GM18498 (cell line): ENCODE measurements at regions not wholly inside any gene's neighbourhood (a gene's known extent, or its start where the extent isn't known, plus 50 kb on each side); places are given as distances from the start of the nearest gene placed in this dataset.

Experiments used
- ATAC-seq: cut with Tn5 transposase; IDR thresholded peaks from one replicate; pipeline ENCODE4 v1.9.1; 2021; ENCODE audit warnings: mild to moderate bottlenecking, moderate library complexity; ENCODE audit not compliant: unreplicated experiment

DNA sequence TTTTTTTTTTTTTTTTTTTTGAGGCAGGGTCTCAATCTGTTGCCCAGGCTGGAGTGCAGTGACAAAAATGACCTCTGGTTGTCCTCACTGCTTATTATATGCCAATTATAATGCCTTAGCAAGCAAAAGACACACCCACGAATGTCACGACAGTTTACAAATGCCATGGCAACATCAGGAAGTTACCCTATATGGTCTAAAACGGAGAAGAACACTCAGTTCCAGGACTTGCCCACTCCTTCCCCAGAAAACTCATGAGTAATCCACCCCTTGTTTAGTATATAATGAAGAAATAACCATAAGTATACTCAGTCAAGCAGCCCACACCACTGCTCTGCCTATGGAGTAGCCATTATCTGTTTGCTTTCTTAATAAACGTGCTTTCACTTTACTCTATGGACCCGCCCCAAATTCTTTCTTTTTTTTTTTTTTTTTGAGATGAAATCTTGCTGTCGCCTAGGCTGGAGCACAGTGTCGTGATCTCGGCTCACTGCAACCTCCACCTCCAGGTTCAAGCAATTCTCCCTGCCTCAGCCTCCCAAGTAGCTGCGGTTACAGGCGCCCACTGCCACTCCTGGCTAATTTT lies 106.2 kb downstream of the SMIM20 start:
- ATAC-seq = no peak

DNA sequence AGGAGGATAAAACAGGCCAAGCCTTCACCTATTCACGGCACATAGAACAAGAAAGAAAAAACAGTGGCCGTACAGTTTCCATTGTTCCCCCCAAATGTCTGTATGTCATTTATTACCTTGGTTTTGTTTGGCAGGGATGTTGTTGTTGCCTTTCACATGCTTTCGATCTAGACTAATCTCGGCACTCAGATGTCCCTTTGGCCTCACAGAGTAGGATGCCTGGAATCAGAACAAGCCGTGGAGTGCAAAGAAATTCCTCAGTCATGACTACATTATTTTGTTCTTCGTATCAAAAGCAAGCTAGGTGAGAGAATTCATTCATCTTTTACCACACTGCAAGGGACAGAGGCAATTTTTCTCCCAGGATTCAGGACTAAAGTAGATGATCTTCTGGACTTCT lies 106.9 kb downstream of the SMIM20 start:
- ATAC-seq = no peak

DNA sequence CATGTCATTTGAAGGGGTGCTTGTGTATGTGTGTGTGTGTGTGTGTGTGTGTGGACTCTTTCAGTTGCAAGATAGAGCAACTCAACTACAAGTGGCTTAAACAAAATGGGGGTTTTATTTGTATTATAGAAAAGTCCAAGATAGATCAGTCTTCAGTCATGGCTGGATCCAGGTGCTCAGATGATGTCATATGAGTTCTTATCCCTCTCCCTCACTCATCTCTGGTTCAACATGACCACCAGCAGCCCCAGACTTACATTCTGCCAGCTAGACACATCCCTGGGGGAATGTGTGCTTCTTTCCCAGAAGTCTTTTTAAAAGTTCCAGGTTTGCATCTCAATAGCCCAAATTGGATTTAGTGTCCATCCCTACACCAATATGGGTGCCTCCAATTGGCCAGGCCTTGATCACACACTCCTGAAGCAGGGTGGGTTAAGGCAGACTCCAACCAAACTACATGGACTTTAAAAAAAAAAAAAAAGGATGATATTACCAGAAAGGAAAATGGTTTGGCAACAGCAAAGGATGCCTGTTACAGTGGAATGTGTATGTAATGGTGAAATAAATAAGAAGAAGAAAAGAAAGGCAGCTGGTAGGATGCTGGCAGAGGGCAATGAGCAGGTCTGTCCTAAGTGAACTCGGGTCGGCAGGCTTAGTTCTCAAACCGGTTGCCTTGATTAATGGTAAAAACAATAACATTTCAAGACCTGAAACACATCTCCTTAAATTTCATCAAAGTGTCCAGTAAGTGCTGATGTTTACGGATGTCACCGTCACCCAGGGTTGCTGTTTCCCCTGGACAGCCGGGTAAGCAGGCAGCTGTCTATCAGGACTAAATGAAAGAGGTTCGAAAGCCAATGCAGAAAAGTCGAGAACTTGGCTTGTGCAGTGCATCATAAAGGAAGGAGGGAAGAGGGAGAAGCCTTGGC lies 107.7 kb downstream of the SMIM20 start:
- ATAC-seq = no peak

DNA sequence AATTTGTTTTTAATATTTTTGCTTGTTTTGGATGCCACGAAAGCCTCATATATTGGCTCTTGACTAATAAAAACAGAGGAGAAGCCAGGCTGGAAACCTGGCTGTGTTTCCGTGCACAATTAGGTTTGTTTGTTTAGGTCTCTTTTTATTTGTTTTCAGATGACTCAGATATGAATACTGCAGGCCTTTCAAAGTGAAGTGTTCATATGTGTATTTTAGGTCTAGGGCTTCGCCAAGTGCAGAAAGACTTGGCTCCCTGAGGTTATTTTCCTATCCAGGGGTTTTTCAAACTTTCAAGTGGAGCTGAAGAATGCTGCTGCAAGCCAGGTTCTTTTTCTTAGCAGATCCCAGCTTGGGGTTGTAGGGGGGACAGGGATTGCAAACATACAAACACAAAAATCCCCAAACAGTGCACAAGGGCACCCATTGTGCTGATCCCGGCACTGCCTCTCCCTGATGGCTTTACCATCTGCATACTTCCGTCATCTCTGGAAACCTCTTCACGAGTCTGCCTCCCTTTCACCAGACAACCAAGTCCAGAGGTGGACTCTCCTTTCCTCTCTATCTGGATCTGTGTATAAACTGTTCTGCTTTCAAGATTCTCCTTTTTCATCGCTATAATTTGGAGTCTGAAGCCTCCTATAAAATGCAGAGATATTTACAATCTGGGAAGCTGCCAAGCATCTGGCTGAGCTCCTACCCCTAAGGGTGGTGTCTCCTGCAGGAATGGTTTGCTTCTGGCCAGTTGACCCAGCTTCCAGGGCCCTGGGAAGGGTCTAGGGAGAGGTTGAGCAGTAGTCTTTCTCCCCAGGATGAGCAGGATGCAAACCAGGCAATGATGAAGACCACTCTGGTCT lies 108.6 kb downstream of the SMIM20 start:
- ATAC-seq = no peak

DNA sequence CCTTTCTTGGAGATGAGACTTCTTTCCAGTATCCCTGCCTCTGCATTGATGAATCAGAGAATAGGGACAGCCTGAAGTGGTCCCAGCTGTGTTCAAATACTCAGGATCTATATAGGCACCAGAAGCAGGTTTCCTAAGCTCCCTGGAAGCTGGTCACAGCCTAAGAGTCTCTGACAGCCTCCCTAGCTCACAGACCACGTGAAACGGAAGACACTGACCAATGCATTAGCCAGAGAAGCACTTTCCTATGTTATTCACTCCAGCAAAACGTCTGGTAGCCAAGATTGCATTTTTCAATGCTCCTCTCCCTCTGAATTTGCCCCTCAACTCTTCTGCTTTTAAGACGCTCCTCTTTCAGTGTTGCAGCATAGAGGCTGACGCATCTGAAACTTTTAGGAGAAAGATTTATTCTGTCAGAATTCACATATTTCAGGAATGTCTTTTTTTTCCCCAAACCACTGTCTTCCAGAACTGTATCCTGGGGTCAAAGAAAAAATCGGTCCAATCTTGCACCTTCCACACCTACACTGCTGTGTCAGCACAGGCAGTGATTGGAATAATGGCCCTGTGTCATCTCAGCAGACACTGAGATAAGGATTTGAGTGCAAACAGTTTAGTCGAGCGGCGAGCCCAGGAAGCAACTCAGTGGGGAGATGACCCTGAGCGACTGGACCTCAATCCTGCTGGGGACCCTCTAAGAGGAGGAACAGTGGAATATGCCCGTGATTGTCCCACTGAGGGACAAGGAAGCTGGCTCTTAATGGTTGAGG lies 109.4 kb downstream of the SMIM20 start:
- ATAC-seq = no peak

DNA sequence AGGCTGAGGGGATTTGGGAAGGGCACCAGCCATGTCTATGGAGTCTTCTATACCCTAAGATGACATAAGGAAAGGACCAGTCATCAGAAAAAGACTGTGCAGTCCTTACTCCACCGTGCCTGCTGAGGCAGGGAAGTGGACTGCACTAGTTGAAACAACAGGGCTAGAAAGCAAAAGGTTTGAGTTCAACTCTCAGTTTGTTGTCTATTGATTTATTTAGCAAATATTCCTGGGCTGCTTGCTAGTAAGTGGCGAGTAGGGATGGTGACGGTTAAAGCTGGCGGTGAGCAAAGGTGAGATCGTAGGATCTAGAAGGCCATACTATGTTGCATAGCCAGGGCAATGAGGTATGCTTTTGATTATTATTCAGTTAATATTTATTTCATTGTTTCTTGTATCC lies 110.1 kb downstream of the SMIM20 start:
- ATAC-seq = no peak

DNA sequence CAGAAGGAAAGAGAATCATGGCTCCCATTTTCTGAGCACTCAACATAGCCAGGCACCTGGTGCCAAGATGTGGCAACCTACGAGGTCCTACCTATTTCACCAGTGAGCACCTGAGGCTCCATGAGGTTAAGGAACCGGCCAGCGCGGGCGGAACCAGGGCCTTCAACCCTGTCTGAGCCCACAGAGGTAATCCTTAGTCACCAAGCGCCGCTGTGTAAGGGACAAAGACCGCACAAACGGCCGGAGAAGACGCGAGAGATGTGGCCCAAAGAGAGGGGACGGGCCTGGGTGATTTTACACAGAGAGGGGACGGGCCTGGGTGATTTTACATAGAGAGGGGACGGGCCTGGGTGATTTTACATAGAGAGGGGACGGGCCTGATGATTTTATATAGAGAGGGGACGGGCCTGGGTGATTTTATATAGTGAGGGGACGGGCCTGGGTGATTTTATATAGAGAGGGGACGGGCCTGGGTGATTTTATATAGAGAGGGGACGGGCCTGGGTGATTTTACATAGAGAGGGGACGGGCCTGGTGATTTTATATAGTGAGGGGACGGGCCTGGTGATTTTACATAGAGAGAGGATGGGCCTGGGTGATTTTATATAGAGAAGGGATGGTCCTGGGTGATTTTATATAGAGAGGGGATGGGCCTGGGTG lies 114.2 kb downstream of the SMIM20 start:
- no peak for ATAC-seq

DNA sequence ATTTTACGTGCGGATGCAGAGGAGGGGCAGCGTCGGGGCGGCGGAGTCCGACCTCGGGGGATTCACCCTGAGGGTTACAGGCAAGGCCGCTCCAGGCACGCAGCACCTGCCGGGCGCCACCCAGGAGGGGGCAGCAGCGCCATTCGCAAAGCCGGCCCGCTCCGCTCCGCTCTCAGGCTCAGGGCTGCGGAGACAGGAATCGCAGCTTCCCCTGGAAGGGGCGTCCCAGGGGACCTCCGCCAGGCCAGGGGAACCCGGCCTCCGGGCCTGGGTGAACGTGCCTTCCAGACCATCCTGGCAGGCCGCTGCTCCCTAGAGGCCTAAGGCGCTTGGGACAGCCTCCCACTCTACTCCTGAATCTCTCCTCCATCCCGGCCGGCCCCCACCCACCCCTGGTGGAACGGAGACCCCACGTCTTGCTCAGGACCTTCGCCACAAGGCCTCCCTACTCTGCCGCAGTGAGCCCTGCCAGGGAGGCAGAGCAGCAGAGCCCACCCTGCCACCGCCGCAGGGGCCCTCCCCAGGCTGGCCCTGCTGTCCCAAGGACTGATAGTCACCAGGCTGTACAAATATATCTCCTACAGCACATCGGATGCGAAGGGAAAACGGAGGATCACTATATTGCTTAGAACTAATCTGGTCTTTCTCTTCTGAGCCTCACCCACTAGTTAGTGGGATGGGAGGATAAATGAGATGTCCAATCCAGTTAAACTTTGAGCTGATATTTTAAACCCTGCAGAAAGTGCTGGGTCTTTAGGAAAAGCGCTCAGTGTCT lies 115.0 kb downstream of the SMIM20 start:
- peak; percentile 95 for ATAC-seq

DNA sequence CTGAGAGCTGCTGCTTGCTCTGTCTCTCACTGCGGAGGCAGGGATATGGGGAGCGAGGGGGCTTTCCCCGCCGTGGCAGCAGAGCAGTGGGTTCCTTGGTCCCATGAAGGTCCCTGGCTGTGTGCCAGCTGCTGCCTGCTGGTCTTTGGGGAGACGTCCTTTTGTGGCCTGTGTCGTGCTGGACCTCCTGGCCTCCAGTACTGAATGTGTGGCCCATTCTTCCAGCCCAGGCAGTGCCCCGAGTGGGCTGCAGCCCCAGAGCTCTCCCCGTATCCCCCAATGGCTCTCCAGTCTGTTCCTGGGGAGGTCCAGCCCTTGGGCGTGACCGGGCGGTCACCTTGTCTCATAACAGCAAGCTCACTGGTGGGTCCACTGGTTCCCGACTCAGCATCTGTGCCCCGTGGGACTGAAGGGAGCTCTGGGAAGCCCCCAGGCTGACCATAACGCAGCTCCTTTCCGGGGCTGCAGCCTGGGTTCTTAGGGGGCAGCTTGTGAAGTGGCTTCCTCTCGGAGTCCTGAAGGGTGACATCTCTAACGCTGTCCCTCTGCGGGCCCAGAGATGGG lies 115.6 kb downstream of the SMIM20 start:
- ATAC-seq = no peak

DNA sequence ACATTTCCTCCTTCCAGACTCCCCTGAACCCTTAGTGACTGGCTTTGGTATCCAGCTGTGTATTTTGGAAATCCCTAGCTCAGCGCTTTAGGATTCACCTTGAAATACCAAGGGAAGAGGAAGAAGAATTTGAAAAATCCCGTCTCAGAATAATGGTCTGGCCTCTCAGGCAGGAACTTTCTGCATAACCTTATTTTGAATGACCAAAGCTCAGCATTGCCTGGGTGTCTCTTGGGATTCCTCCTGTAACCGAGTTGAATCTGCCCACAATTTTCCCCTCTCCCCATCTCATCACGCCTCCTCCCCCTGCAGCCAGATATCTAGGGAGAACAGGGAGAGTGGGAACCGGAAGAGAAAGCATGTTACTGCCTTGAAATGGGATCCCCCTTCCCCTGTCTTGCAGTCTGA lies 116.2 kb downstream of the SMIM20 start:
- ATAC-seq = no peak

DNA sequence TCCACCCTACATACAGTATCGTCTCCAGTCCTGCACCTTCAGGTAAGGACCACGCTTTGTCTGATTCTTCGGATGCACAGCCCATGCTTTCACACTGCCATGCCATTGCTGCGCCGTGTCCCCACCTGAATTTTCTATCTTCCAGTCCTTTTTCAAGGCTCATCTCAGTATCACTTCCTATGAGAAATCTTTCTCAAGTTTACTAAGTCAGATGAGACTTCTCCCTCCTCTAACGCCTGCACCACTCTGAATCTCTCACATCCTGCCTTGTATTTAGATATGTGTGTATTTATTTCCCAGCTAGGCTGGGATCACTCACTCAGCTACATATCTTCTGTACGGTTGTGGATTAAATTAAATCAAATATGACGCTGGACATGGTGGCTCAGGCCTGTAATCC lies 116.8 kb downstream of the SMIM20 start:
- ATAC-seq = no peak

DNA sequence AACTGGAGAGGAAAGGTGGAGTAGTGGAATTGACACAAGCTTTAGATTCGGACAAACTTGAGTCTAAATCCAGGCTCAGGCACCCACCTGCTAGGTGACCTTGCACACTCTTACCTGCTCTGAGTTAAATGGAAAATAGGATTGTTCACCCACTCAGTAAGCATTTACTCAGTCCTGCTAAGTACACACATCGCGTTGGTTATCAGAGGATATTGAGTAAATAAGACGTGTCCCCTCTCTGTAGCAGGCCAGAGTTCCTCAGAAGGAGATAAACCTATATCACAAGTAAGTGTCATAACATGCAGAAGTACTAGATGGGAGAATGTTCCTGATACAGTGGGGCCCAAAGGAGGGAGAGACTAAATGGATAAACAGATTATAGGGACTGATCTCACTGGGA lies 117.7 kb downstream of the SMIM20 start:
- ATAC-seq = no peak

DNA sequence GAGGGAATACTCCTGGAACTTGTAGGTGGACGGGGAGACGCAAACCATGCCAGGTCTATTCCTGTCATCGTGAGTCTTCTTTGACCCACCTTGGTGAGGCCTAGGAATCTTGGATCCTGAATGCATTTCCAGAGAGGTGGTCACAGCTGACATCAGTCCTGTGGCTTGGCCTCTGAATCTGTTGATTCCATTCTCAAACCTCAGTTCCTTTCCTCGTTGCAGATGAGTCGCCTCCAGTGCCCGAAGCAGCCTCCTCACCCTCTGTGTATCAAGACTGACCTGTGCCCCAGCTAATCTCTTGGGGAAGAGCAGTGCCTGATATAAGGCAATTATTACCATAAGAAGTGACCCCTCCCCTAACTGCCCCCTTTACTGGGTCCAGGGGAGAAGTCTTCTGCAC lies 118.1 kb downstream of the SMIM20 start:
- ATAC-seq = no peak

DNA sequence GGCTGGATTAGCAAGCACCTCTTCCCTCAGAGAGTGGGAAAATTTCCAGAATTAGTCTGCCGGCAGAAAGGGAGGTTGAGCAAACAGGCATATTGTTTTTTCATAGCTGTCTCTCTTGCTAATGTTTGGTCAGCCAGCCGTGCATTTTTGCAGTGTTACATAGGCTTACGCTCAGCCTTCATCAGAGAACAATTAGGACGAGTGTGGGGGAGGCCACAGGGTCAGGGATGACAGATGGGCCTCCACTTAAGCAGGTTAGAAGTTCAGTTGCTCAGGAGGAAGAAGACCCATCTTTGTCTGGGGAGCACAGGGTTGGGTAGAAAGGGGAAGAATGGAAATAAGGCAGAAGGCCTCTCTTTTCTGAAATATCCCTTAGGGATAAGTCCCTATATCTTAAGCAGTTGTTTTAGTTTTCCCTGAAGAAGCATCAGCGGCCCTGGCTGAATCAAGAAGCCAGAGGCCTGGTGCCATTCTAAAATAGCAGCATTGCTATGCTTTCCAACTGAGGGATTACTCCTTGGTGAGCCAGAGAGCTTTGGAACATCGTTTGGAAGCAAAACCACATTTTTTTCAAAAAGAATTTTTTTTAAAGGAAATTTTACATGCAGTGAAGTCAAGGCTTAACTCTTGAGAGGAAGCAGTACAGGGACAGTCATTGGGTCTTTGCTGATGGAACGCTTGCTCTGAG lies 118.8 kb downstream of the SMIM20 start:
- ATAC-seq = no peak

DNA sequence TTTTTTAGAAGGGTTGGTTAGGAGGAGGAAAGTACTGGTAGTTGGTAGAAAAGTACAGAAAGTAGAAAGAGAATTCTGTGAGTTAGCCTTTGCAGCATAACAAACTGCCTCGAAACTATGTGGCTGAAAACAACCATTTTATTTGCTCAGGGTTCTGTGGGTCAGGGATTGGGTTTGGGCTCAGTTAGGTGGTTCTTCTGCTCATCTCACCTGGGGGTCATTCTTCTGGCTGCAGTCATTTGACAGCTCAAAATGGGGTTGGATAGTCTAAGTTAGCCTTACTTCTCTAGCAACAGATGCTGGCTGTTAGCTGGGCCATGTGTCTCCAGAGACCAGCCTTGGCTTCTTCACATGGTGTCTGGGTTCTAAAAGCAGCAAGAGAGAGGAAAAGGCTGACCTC lies 119.4 kb downstream of the SMIM20 start:
- ATAC-seq = no peak

DNA sequence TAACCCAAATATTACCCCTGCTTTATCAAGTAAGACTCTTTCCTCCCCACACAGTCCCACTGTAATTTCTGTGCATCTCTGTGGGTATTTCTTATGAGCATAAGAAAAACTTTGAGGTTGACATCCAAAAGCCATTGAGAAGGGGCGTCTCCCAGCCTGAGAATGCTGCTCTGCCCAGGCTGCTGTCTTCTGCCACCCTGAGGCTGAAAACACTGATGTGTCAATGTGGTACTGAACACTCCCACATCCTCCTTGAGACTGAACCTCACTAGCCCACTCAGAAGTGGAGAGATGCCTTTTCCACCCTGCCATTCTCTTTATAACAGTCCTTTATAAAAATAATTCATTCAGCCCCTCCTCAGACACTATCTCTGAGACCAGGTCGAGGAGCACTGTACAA lies 120.8 kb downstream of the SMIM20 start:
- ATAC-seq = peak; percentile 67

DNA sequence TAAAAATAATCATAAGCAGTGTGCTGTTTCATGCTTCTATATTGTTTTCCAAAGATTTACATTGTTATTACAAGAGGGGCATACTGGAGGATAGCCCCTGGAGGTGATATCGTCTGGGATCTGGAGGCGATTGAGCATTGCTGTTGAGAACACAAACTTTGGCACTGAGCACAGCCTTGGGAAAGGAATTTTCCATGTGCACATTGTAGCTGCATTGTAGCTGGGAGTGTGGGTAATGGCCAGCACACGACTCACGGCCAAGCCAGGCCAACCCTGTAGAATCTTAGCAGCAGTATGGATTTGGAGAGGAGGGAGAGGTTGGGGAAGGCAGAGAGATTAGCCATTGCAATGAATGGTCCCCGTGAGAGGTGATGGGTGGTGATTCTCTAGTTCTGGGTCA lies 121.9 kb downstream of the SMIM20 start:
- no peak for ATAC-seq

DNA sequence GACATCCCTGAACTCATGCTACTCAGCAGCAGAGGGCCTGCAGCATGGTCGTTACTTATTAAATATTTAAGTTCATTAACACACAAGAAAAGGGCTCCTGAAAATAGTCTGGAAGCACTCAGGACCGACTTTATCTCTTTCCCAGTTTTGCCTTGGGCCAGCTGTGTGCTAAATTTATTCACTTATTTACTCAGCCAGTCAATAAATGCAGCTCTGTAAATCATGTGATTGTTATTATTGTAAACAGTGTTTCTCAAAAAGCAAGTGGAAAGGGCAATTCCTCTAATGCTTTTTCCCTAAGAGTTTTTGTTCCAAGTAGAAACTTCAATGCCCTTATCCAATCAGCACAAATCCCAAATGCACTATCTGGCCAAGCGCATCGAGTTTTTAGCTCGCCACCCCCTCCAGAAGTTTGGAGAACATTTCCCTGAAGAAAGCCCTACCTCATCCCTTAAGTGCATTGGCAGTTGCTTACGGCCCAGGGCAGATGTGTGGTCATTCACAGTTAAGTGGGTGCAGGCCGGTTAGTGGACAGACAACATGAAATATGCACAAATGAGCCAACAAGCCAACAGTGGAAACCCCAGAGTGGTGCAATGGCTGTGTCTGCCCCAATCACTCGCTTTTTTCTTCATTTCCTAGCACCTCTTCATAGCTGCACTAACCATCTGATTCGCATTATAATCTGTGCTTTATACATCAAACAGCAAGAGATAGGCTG lies 125.8 kb downstream of the SMIM20 start:
- ATAC-seq = no peak
